A549 (cell line): ENCODE measurements at regions not wholly inside any gene's neighbourhood (a gene's known extent, or its start where the extent isn't known, plus 50 kb on each side); places are given as distances from the start of the nearest gene placed in this dataset.

Experiments used
- ATAC-seq, 2 experiments: fragments of 200-7000 bp in 1 of 2; fragments of >200 bp in 1 of 2; cut with Nextera tagmentation in 1 of 2; cut with Tn5 transposase in 1 of 2; 3 replicates each; pipeline versions ENCODE4 v1.8.0 to v1.9.1; 2018 to 2020; ENCODE audit warnings: mild to moderate bottlenecking in 1 of 2, moderate library complexity in 1 of 2
- CTCF ChIA-PET: fragments of 300-600 bp; sonication (Branson Sonifier 250); formaldehyde crosslinking; extraction: SDS; loops from one replicate; lab custom pipeline; 2021; ENCODE audit warnings: antibody characterized with exemption, inconsistent platforms; lab: Yijun Ruan, JAX
- POLR2A ChIA-PET: fragments of 350-600 bp; formaldehyde crosslinking; extraction: SDS; loops from one replicate; lab custom pipeline; 2021; ENCODE audit warnings: antibody characterized with exemption, inconsistent platforms; lab: Yijun Ruan, JAX
- DNase-seq, 2 experiments: peaks; one replicate each; pipeline versions ENCODE4 v3.0.0 to v3.0.0-alpha.2; 2011 to 2016; ENCODE audit warnings: low read depth in 1 of 2, low spot score in 1 of 2
- FAIRE-seq: peaks from 2 replicates; lab custom pipeline; 2011; peaks lifted over from hg19 to GRCh38; lab: Jason Lieb, UNC
- H3K27ac ChIP-seq, 2 experiments: fragments of >200 bp; sonication (Bioruptor Twin); formaldehyde crosslinking; 3 replicates each; pipeline ENCODE4 v1.5.1; 2016 to 2017
- H3K4me1 ChIP-seq: fragments of >200 bp; sonication (Bioruptor Twin); formaldehyde crosslinking; 3 replicates; pipeline ENCODE4 v1.6.1; 2016
- H3K4me2 ChIP-seq: fragments of >200 bp; sonication (Bioruptor Twin); formaldehyde crosslinking; 3 replicates; pipeline ENCODE4 v1.6.1; 2016
- H3K4me3 ChIP-seq: fragments of >200 bp; sonication (Bioruptor Twin); formaldehyde crosslinking; 3 replicates; pipeline ENCODE4 v1.5.1; 2016
- H3K9me3 ChIP-seq: fragments of >200 bp; sonication (Bioruptor Twin); formaldehyde crosslinking; 3 replicates; pipeline ENCODE4 v1.6.1; 2016
- BCL3 ChIP-seq: fragments of >200 bp; sonication (Bioruptor Twin); formaldehyde crosslinking; IDR thresholded peaks from 3 replicates; pipeline ENCODE4 v1.6.1; 2016
- BHLHE40 ChIP-seq: IDR thresholded peaks from 2 replicates; pipeline ENCODE4 v1.6.1; 2012; ENCODE audit warnings: low read depth, low read length, inconsistent platforms
- CBX2 ChIP-seq: fragments of 200-600 bp; sonication (generic); IDR thresholded peaks from 2 replicates; pipeline ENCODE4 v1.6.1; 2016; ENCODE audit warnings: low read depth, mild to moderate bottlenecking, borderline replicate concordance
- CBX8 ChIP-seq: fragments of 200-600 bp; sonication (generic); IDR thresholded peaks from 2 replicates; pipeline ENCODE4 v1.6.1; 2016
- CEBPB ChIP-seq, 2 experiments: fragments of >200 bp in 1 of 2; sonication (Bioruptor Twin) in 1 of 2; formaldehyde crosslinking in 1 of 2; IDR thresholded peaks; 2 replicates each; pipeline ENCODE4 v1.6.1; 2012 to 2016
- CHD4 ChIP-seq: fragments of 200-600 bp; sonication (generic); IDR thresholded peaks from 2 replicates; pipeline ENCODE4 v1.6.1; 2016; ENCODE audit warnings: antibody characterized with exemption, mild to moderate bottlenecking, borderline replicate concordance
- EHF ChIP-seq: fragments of 250-450 bp; sonication (Bioruptor Pico); IDR thresholded peaks from 2 replicates; pipeline ENCODE4 v1.5.0; 2020; ENCODE audit warnings: mild to moderate bottlenecking
- EP300 ChIP-seq, 2 experiments: fragments of >200 bp; sonication (Bioruptor Twin); formaldehyde crosslinking; IDR thresholded peaks; 2 replicates in 1 of 2; 3 replicates in 1 of 2; pipeline ENCODE4 v1.6.1; 2016 to 2017
- FOSB ChIP-seq: fragments of 250-450 bp; sonication (Bioruptor Pico); IDR thresholded peaks from 2 replicates; pipeline ENCODE4 v1.5.0; 2020; ENCODE audit warnings: mild to moderate bottlenecking, moderate library complexity
- GATA3 ChIP-seq: IDR thresholded peaks from 2 replicates; pipeline ENCODE4 v1.6.1; 2012; ENCODE audit warnings: borderline replicate concordance
- HDAC2 ChIP-seq: fragments of 200-600 bp; sonication (generic); IDR thresholded peaks from 2 replicates; pipeline ENCODE4 v1.6.1; 2016
- HES2 ChIP-seq: fragments of >200 bp; sonication (Bioruptor Twin); formaldehyde crosslinking; IDR thresholded peaks from 2 replicates; pipeline ENCODE4 v1.6.1; 2016
- HMGXB4 ChIP-seq: fragments of 250-450 bp; sonication (Bioruptor Pico); IDR thresholded peaks from 2 replicates; pipeline ENCODE4 v1.5.0; 2021; ENCODE audit warnings: mild to moderate bottlenecking, moderate library complexity, borderline replicate concordance
- HOXA7 ChIP-seq: fragments of 250-450 bp; sonication (Bioruptor Pico); IDR thresholded peaks from 2 replicates; pipeline ENCODE4 v1.5.0; 2020; ENCODE audit warnings: mild to moderate bottlenecking, moderate library complexity
- HOXB13 ChIP-seq: fragments of 250-450 bp; sonication (Bioruptor Pico); IDR thresholded peaks from 2 replicates; pipeline ENCODE4 v1.5.0; 2020; ENCODE audit warnings: low read depth, mild to moderate bottlenecking, moderate library complexity
- KDM1A ChIP-seq: fragments of 200-600 bp; sonication (generic); IDR thresholded peaks from 2 replicates; pipeline ENCODE4 v1.6.1; 2016; ENCODE audit warnings: low read depth, mild to moderate bottlenecking
- KDM5A ChIP-seq: fragments of 200-600 bp; sonication (generic); IDR thresholded peaks from 2 replicates; pipeline ENCODE4 v1.6.1; 2016; ENCODE audit warnings: antibody characterized with exemption, mild to moderate bottlenecking
- MAX ChIP-seq: IDR thresholded peaks from 2 replicates; pipeline ENCODE4 v1.6.1; 2012
- MAZ ChIP-seq: fragments of 150-350 bp; IDR thresholded peaks from 2 replicates; pipeline ENCODE4 v1.6.1; 2014; ENCODE audit warnings: antibody characterized with exemption, low read depth, low read length, borderline replicate concordance
- MYC ChIP-seq: IDR thresholded peaks from 2 replicates; pipeline ENCODE4 v1.6.1; 2012; ENCODE audit warnings: mild to moderate bottlenecking, inconsistent platforms, low read length, improper control_type of control experiment, borderline replicate concordance
- PBX3 ChIP-seq: IDR thresholded peaks from 2 replicates; pipeline ENCODE4 v1.6.1; 2012
- POLR2AphosphoS2 ChIP-seq: conservative IDR thresholded peaks from 2 replicates; pipeline ENCODE4 v1.6.1; 2012; ENCODE audit warnings: low read length, improper control_type of control experiment, inconsistent platforms
- RCOR1 ChIP-seq: fragments of 150-350 bp; IDR thresholded peaks from 2 replicates; pipeline ENCODE4 v1.6.1; 2014; ENCODE audit warnings: antibody characterized with exemption, low read length, low read depth
- RFX5 ChIP-seq: fragments of 450-650 bp; IDR thresholded peaks from 2 replicates; pipeline ENCODE4 v1.7.1; 2014; ENCODE audit warnings: antibody characterized with exemption, mild to moderate bottlenecking, moderate library complexity
- USF2 ChIP-seq: fragments of 450-650 bp; IDR thresholded peaks from 2 replicates; pipeline ENCODE4 v1.6.1; 2014; ENCODE audit warnings: antibody characterized with exemption
- ZFP36 ChIP-seq: fragments of 450-650 bp; IDR thresholded peaks from 2 replicates; pipeline ENCODE4 v1.6.1; 2014; ENCODE audit warnings: borderline replicate concordance; ENCODE audit not compliant: partially characterized antibody
- WGBS: methylation state at CpG from one replicate; pipeline ENCODE4 v1.1.6; 2017; ENCODE audit errors: missing lambda C conversion rate; 5-methylcytosine and 5-hydroxymethylcytosine counted together

- no peak for DNase-seq
- Histone ChIP-seq H3K4me1 (no peaks in the 10 kb centered on the region), H3K4me2 (no peak overlapping the region), H3K4me3 (no peak overlapping the region), H3K27ac (no peak overlapping the region)
- CTCF ChIA-PET = no interaction called here
- ATAC-seq = no peak
- no peak for FAIRE-seq
- WGBS = 33% methylated on average over 5 of the region's 5 CpGs
- TF ChIP-seq RFX5 (no peak), CEBPB (IDR thresholded peaks at IDR 0.05) (no peak), BCL3 (no peak), FOSB (CRISPR knock-in tag) (no peak), USF2 (no peak), ZFP36 (no peak), HES2 (no peak), POLR2AphosphoS2 (no peak), EHF (CRISPR knock-in tag) (no peak), RCOR1 (no peak), HMGXB4 (no peak), CBX8 (no peak), MAZ (no peak)
- TF ChIP-seq, all 56 proteins: peak for 0
- POLR2A ChIA-PET = no interaction called here
- no peaks in the 10 kb centered on the region for H3K9me3 ChIP-seq
Observed at GRCh38 chr13:54004026-54004699, 975.5 kb downstream of the OLFM4 start.

GRCh38 chr13:54016542-54016941, 987.9 kb downstream of the OLFM4 start:
- Histone ChIP-seq H3K4me1 (no peaks in the 10 kb centered on the region), H3K9me3 (no peaks in the 10 kb centered on the region)
- TF ChIP-seq MYC (no peak), RCOR1 (no peak)
- TF ChIP-seq, all 56 proteins: peak for 0
- POLR2A ChIA-PET = no interaction called here
- CTCF ChIA-PET = no interaction called here
- ATAC-seq (no peak), FAIRE-seq (no peak), DNase-seq (no peak)
- Histone ChIP-seq H3K27ac (no peak overlapping the region), H3K4me3 (no peak overlapping the region), H3K4me2 (no peak overlapping the region)
- WGBS = 6% methylated on average over 1 of the region's 1 CpG

GRCh38 chr13:54018485-54018884, 989.9 kb downstream of the OLFM4 start:
- H3K9me3 ChIP-seq = no peaks in the 10 kb centered on the region
- WGBS = 34% methylated on average over 3 of the region's 3 CpGs
- no peak overlapping the region for H3K27ac ChIP-seq
- no peak for DNase-seq
- H3K4me2 ChIP-seq = no peak overlapping the region
- ChIA-PET CTCF (no interaction called here), POLR2A (no interaction called here)
- no peak for FAIRE-seq
- H3K4me1 ChIP-seq = no peaks in the 10 kb centered on the region
- H3K4me3 ChIP-seq = no peak overlapping the region
- TF ChIP-seq CEBPB (IDR thresholded peaks at IDR 0.05) (no peak), BHLHE40 (no peak), GATA3 (no peak), MAX (no peak), HES2 (no peak), KDM1A (no peak), HOXA7 (no peak), EP300 (IDR thresholded peaks at IDR 0.05) (no peak), HOXB13 (CRISPR knock-in tag) (no peak), CHD4 (no peak), HDAC2 (no peak), EHF (CRISPR knock-in tag) (no peak), MAZ (no peak), CBX2 (no peak), KDM5A (no peak), RCOR1 (no peak), PBX3 (no peak)
- no peak for ATAC-seq
